Non-pigmented ciliary epithelial cell (primary cell): ENCODE measurements at regions not wholly inside any gene's neighbourhood (a gene's known extent, or its start where the extent isn't known, plus 50 kb on each side); places are given as distances from the start of the nearest gene placed in this dataset.
A peak's percentile ranks its signal among the peaks of the same experiment; 100 is the strongest.
"Not testable (repeated sequence)": the region's sequence is repeated elsewhere in the genome, so short reads cannot be mapped to it uniquely, and the experiment has no call there.

Source experiments
- DNase-seq: peaks from one replicate; pipeline ENCODE4 v3.0.0-alpha.2; 2010; ENCODE audit warnings: low read depth

GRCh38 chr5:96483878-96484277, 50.8 kb upstream of the PCSK1 start:
- no peak for DNase-seq

GRCh38 chr5:96487859-96488258, 54.8 kb upstream of the PCSK1 start:
- DNase-seq = no peak

GRCh38 chr5:96489532-96489931, 56.5 kb upstream of the PCSK1 start:
- no peak for DNase-seq

- DNase-seq = no peak
These were observed 59.5 kb upstream of the PCSK1 start for GRCh38 chr5:96492459-96493047.

GRCh38 chr5:96493219-96493790, 60.3 kb upstream of the PCSK1 start:
- no peak for DNase-seq

GRCh38 chr5:96495412-96495811, 62.4 kb upstream of the PCSK1 start:
- DNase-seq = not testable (repeated sequence)

- not testable (repeated sequence) for DNase-seq
These were observed 64.0 kb upstream of the PCSK1 start for GRCh38 chr5:96497027-96497426.

- no peak for DNase-seq
These were observed 66.8 kb upstream of the PCSK1 start for GRCh38 chr5:96499753-96500345.

GRCh38 chr5:96501991-96502646, 69.1 kb upstream of the PCSK1 start:
- no peak for DNase-seq

GRCh38 chr5:96503501-96504236, 70.6 kb upstream of the PCSK1 start:
- no peak for DNase-seq

GRCh38 chr5:96506376-96506775, 73.3 kb upstream of the PCSK1 start:
- DNase-seq = no peak

- DNase-seq = no peak
These were observed 73.9 kb upstream of the PCSK1 start for GRCh38 chr5:96506866-96507527.

GRCh38 chr5:96509316-96509715, 76.3 kb upstream of the PCSK1 start:
- DNase-seq = no peak

- DNase-seq = peak; percentile 52
These were observed 76.8 kb upstream of the PCSK1 start for GRCh38 chr5:96509721-96510350.

GRCh38 chr5:96516631-96517071, 83.6 kb upstream of the PCSK1 start:
- no peak for DNase-seq

- no peak for DNase-seq
These were observed 84.2 kb upstream of the PCSK1 start for GRCh38 chr5:96517295-96517694.

GRCh38 chr5:96520345-96520744, 87.3 kb upstream of the PCSK1 start:
- no peak for DNase-seq

GRCh38 chr5:96522635-96523355, 89.7 kb upstream of the PCSK1 start:
- DNase-seq = no peak

GRCh38 chr5:96527768-96528661, 95.0 kb upstream of the PCSK1 start:
- DNase-seq = no peak
